ENCODE measurements at regions not wholly inside any gene's neighbourhood (a gene's known extent, or its start where the extent isn't known, plus 50 kb on each side); places are given as distances from the start of the nearest gene placed in this dataset.

- TF ChIP-seq POLR2A (IDR thresholded peaks at IDR 0.05): no peak
- TF ChIP-seq, protein P1, sequence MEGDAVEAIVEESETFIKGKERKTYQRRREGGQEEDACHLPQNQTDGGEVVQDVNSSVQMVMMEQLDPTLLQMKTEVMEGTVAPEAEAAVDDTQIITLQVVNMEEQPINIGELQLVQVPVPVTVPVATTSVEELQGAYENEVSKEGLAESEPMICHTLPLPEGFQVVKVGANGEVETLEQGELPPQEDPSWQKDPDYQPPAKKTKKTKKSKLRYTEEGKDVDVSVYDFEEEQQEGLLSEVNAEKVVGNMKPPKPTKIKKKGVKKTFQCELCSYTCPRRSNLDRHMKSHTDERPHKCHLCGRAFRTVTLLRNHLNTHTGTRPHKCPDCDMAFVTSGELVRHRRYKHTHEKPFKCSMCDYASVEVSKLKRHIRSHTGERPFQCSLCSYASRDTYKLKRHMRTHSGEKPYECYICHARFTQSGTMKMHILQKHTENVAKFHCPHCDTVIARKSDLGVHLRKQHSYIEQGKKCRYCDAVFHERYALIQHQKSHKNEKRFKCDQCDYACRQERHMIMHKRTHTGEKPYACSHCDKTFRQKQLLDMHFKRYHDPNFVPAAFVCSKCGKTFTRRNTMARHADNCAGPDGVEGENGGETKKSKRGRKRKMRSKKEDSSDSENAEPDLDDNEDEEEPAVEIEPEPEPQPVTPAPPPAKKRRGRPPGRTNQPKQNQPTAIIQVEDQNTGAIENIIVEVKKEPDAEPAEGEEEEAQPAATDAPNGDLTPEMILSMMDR (IDR thresholded peaks at IDR 0.05): no peak
Observed at GRCh38 chr15:87764461-87765240, 491.9 kb downstream of the NTRK3 start.

Data from body of pancreas (tissue), 4 donors.